Activated CD4-positive, CD25-positive, alpha-beta regulatory T cell (primary cell): ENCODE measurements at regions not wholly inside any gene's neighbourhood (a gene's known extent, or its start where the extent isn't known, plus 50 kb on each side); places are given as distances from the start of the nearest gene placed in this dataset.
"Not testable (repeated sequence)": the region's sequence is repeated elsewhere in the genome, so short reads cannot be mapped to it uniquely, and the experiment has no call there.

Source experiments
- DNase-seq, 4 experiments: peaks; one replicate each; lab custom pipeline; 2025; lab: John Stamatoyannopoulos, UW

DNA sequence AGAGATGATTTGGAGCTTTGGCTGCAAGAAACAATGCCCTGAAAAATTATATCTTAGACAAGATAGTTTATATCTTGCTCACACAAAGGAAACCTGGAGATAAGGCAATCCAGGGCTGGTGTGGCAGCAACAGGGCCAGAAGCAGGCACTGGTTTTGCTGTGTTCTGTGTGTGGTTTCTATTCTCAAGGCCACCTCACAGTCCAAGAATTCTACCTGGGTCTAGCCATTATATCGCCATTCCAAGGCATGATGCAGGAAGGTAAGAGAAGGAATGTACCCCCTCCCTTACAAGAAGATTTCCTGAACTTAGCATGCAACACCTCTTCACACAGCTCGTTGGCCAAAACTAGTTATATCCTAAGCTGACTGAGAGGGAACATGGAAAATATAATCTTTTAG, 74.5 kb upstream of the MEGF10 start:
- DNase-seq = no peak

DNA sequence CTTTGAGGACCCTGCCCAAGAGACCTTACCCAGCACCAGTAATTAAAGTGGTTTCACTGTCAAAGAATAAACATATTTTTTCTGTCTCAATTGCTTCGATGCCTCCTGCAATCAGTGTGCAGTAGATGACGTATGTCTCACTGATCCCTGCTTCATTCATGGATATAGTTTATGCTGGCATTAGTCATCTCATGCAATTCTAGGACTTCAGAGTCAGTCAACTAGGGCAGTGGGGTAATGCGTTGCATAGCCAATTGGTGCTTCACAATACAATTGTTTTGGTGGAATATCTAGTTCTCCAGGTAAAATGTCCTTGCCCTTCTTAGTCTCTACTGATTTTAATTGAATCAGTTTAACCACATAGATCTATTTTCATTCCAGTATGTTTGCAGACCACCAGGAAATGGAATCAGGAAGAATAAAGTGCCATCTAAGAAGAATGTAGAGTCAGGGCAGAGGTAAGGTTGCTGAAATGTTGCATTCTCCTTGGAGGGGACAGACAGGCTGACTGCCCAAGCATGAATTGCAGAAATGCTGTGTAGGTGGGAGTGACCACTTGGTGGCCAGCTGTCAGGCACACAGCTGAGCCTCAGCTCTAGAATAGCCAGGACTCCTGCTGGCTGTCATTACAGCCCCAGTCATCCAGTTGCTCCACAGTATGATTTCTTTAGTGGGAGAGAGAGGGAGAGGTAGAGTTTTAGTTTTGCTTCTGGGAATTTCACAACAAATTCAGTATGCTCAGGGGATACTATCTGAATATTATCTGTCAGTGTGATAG, 73.5 kb upstream of the MEGF10 start:
- DNase-seq = no peak

DNA sequence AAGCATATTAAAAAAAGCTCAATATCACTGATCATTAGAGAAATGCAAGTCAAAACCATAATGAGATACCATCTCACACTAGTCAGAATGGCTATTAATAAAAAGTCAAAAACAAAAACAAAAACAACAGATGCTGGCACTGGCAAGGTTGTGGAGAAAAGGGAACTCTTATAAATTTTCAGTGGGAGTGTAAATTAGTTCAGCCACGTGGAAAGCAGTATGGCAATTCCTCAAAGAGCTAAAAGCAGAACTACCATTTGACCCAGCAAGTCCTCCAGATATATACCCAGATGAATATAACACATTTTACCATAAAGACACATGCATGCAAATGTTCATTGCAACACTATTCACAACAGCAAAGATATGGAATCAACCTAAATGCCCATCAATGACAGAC, 68.7 kb upstream of the MEGF10 start:
- DNase-seq = not testable (repeated sequence)

DNA sequence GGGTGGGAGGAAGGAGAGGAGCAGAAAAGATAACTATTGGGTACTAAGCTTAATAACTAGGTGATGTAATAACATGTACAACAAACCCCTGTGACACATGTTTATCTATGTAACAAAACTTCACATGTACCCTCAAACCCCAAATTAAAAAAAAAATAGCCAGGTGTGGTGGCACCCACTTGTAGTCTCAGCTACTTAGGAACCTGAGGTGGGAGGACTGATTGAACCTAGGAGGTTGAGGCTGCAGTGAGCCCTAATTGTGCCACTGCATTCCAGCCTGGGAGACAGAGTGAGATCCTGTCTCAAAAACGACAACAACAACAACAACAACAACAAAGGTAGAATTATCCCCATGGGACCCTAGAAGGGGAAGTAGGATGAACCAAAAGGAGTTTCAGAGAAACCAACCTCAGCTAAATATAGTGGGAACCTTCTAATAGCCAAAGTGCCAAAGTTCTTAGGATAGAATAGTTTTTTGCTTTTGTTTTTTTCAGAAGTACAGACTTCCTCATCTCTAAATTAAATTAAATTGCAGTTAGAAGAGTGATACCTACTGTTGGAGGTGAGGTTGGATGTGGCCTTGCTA, 67.9 kb upstream of the MEGF10 start:
- not testable (repeated sequence) for DNase-seq

DNA sequence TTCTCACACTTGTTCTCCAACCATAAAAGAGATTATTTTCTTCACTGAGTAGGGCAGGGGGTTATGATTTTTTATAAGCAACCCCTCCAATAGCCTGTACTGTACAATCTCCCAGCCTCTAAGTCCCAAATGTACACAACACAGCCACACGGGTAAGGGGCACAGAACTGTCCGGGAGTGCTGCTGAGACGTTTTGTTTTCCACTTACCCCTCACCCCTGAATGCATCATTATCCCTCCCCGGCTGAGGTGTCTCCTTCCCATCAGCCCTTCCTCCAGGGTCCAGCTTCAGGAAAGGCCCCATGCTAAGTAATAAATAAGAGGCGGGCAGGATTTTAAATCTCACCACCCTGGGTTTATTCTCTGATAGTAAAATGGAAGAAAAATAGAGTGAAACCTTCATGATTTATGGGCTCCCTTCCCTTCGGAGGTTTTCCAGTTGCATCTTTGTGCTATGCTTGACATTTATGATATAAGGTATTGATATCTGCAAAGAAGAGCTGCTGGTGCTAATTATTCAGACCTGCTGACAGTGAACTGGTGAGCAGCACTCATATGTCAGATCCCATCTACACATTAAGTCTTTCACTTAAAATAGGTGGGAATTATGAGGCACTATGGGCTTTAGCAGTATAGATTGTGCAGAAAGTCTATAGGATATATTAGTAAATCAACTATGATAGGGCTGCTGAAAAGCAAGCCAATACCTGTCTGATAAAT, 67.2 kb upstream of the MEGF10 start:
- no peak for DNase-seq

DNA sequence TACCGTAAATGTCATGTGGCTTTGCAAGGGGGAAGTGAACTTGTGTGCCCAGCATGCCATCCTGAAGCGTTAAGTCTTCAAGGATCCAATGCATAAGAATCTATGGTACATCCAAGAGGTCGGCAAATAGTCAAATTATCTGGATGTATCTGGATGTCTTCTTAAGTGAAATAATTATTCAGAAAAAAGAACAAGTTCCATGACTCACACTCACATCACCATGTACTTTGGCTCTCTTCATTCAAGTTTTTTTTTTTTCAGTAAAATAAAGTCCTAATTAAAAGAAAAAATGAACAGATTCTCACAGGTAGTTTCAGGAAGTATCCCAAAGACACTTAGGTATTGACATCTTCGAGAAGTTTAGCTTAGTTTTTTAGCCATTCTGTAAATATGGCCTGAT, 62.7 kb upstream of the MEGF10 start:
- no peak for DNase-seq

DNA sequence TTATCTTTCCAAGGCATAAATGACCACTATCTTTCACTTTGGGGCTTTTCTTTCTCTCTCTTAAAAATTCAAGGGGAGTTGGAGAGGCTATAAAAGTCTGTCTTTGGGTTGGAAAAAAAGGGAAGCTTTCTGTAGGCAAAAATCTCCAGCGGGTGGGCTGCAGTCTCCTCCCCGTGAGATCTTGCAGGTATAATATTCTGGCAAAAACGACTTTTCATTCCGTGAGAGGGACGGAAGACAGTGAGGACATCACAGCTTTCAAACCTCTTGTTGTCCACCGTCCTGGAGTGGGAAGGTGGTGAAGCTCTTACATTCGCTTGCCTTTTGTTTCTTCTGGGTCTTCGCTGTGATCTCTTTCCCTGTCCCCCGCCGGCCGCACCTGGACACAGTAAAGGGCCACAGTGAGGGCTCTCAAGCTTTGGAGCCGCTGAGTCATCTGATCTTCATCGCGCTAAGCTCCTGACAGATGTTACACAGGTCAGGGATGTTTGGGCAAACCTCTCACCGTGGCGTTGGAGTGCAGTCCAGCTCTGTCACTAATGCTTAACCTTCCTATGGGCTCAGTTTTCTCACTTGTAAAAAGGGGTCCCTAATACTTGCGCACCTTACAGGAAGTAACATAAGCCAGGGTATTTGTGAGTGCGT, 61.9 kb upstream of the MEGF10 start:
- no peak for DNase-seq

DNA sequence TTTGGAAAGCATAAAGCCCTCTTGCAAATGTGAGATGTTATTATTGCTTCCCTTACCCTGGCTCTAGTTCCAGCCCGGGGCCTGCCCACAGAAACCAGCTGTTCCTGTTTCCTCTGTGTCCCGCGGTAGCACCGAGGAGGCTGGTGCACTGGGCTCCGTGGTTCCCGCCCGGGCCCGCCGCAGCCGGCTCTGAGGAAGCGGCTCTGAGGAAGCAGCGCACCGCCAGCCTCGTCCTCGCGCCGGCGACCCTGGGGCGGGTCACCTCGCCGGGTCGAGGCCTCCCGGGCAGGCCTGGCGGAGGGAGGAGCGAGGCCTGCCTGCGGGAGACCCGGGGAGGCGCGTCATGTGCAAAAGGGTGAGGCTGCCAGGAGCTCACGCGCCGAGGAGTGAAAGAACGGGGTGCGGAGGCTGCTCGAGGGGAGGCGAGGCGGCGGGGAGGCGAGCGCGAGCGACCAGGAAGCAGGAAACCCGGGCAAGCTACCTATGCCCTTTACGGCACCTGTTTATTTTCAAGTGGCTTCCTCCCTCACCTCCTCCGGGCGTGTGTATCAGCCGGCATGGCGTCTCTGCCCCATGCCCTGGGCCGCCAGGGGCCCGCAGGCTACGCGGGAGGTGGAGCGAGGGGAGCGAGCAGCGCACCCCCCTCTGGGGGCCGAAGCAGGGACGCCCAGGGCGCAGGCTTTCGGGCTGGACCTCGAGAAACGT, 61.3 kb upstream of the MEGF10 start:
- peak; percentile 8 to 47 (median 32) for DNase-seq

DNA sequence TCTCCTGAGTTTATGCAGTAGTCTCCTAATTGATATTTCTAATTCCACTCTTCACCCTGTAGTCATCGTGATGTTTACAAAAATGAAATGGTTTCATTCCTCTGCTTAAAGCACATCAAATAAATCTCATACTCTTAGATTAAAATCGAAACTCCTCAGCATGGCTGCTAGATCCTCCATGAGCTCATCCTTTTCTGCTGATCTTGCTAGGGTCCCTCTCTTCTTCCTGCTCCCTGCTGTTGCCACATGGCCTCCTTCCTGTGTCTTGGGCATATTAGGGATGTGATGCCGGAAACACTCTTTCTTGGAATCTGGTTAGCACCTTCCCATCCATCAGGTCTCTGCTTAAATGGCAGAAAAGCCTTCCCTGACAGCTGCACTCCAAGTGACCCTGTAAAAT, 59.5 kb upstream of the MEGF10 start:
- DNase-seq = no peak

DNA sequence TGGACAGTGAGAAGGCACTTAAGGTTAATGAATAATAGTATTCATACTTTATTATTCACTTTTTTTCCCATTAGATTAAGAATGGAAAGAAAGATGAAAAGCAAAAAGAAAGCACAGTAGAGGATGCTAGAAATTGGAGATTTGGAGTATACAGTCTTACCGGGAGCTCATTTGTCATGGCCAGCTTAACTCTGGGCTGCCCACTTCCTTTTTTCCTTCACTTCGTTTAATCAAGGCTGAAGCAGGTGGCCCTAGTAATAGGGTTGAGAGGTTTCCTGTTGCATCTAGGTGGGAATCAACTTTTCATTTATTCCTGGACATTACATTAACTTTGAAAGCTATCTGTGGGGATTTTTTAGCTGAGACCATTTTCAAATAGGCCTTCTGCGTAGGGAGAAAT, 57.0 kb upstream of the MEGF10 start:
- DNase-seq = no peak

DNA sequence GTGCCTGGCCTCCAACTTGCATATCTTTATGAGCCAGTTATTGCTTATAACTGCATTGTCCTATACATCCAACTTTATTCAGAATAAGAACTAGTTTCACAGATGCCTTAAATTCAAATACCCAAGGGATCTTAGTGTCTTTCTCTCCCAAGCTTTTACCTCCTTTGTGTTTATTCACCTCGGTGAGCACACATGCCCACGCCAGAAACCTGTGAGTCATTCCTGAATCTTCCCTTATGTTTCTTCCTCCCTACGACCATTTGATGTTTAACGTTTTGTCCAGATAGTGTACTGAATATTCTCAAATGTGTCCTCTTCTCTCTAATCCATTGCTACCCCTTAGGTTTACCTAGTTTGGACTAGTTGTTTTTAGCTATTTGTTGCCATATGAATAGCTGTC, 55.5 kb upstream of the MEGF10 start:
- no peak for DNase-seq

DNA sequence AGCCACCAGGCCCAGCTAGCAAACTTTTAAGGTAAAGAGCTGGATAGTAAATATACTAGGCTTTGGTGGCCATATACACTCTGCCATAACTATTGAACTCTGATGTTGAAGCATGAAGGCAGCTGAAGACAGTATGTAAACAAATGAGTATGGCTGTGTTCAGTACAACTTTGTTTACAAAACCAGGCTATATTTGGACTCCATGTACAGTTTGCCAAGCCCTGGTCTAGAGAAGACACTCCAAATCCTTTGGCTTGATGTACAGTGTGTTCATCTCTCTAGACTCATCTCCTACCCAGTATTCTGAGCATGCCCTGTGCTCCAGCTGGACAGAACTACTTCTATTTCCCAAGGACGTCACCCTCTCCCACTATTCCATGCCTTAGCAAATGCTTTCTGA, 54.3 kb upstream of the MEGF10 start:
- no peak for DNase-seq
